Kidney (tissue), 13 donors: ENCODE measurements at regions not wholly inside any gene's neighbourhood (a gene's known extent, or its start where the extent isn't known, plus 50 kb on each side); places are given as distances from the start of the nearest gene placed in this dataset.

Source experiments
- DNase-seq, 5 donors: peaks; one replicate each; pipeline ENCODE4 v3.0.0-alpha.2; 2013 to 2020
- FAIRE-seq: peaks from 2 replicates; lab custom pipeline; 2012; peaks lifted over from hg19 to GRCh38; lab: Jason Lieb, UNC
- H3K27ac ChIP-seq, 2 donors: one replicate each; pipeline ENCODE4 v1.7.0; 2013; ENCODE audit warnings: low read depth in 2 of 2, low read length in 2 of 2, inconsistent platforms in 1 of 2
- H3K27me3 ChIP-seq: one replicate; pipeline ENCODE4 v1.7.1; 2013; ENCODE audit warnings: low read length, inconsistent platforms; ENCODE audit not compliant: control insufficient read depth, insufficient read depth
- H3K36me3 ChIP-seq, 3 donors: one replicate each; pipeline versions ENCODE4 v1.7.0 to v1.7.1; 2013; ENCODE audit warnings: low read length in 3 of 3, control low read depth in 1 of 3, inconsistent platforms in 1 of 3; ENCODE audit not compliant: insufficient read depth in 3 of 3, control insufficient read depth in 2 of 3
- H3K4me1 ChIP-seq, 3 donors: one replicate each; pipeline versions ENCODE4 v1.7.0 to v1.7.1; 2013; ENCODE audit warnings: low read length in 3 of 3, inconsistent platforms in 1 of 3, low read depth in 1 of 3; ENCODE audit not compliant: control insufficient read depth in 2 of 3, insufficient read depth in 2 of 3
- H3K4me3 ChIP-seq, 3 donors: one replicate each; pipeline versions ENCODE4 v1.7.0 to v1.8.1; 2013; ENCODE audit warnings: low read length in 3 of 3, control low read depth in 1 of 3, inconsistent platforms in 1 of 3
- H3K9ac ChIP-seq, 3 donors: one replicate each; pipeline versions ENCODE4 v1.7.0 to v1.7.1; 2013; ENCODE audit warnings: low read length in 3 of 3, control low read depth in 1 of 3, inconsistent platforms in 1 of 3
- H3K9me3 ChIP-seq, 3 donors: one replicate each; pipeline versions ENCODE4 v1.7.0 to v1.7.1; 2013; ENCODE audit warnings: low read length in 3 of 3, control low read depth in 1 of 3, inconsistent platforms in 1 of 3; ENCODE audit not compliant: control insufficient read depth in 2 of 3, insufficient read depth in 1 of 3
- intact Hi-C: fragments of 100-400 bp; cut with DNase I; formaldehyde crosslinking; loops from one replicate; pipeline ENCODE4 v1.11.1; 2022
- TF ChIP-seq, protein P1 (sequence below): IDR thresholded peaks from 3 replicates; pipeline ENCODE4 v1.5.1; 2012; ENCODE audit warnings: mild to moderate bottlenecking, moderate library complexity, borderline replicate concordance; ENCODE audit not compliant: insufficient read depth; ENCODE audit errors: extremely low read depth
- donor health status: control.
- donor health status: control.
- donor health status: control.
- donor health status: control.
- donor health status: control.
- donor health status: DM: yes; HTN: yes; CAD: no.
- donor health status: Normal renal cell carcinoma (clear cell type).

DNA sequence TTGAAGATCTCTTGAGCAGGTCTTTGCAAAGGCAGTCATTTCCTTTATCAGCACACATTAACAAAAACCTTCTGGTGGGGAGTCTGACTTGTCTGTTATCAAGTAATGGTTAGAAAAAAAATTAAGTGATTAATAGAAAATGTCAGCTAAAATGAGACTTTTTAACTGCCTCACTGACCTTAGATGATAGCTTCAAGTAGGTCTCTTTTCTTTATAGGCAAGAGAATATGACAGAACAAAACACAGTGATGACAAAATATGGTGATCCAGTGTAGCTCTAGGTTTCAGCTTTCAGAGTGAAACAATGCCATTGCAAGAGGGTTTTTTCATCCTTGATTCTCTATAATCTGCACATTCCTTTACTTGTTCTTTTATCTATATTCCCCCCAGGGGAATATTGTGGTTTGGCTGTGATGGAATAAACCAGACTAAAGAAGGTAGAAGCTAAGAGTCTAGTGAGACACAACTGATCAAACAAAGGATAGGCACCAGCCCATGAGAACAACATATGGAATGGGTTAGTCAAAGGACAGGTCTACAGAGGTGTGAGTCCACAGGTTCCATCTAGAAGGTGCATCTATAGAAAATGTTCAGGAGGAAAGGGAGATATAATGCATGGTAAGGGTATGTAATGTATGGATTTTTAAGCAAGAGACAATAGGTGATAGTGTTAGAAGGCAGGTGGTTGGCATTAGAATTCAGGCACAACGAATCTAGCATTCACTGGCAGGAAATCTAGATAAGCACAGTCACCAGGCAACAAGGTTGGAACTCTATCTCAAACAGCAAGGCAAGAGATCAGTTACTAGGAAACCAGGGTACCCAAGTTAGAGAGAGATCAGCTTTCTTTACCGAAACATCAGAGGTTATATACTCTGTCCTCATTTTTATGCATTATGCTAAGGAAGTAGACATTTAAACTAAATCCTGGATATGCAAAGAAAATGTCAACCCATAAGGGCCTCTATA, 228.9 kb upstream of the SMLR1 start:
- DNase-seq (peak in 1 of 5 donors; percentile 7), FAIRE-seq (no peak)
- Histone ChIP-seq H3K36me3 (no peaks in the 10 kb centered on the region), H3K4me1 (peaks cover 0 to 2% (median 0%) of the 10 kb centered on the region in 3 donors), H3K27me3 (no peaks in the 10 kb centered on the region), H3K9ac (no peak overlapping the region), H3K27ac (no peak overlapping the region), H3K4me3 (no peak overlapping the region), H3K9me3 (no peaks in the 10 kb centered on the region)
- TF ChIP-seq, protein P1, sequence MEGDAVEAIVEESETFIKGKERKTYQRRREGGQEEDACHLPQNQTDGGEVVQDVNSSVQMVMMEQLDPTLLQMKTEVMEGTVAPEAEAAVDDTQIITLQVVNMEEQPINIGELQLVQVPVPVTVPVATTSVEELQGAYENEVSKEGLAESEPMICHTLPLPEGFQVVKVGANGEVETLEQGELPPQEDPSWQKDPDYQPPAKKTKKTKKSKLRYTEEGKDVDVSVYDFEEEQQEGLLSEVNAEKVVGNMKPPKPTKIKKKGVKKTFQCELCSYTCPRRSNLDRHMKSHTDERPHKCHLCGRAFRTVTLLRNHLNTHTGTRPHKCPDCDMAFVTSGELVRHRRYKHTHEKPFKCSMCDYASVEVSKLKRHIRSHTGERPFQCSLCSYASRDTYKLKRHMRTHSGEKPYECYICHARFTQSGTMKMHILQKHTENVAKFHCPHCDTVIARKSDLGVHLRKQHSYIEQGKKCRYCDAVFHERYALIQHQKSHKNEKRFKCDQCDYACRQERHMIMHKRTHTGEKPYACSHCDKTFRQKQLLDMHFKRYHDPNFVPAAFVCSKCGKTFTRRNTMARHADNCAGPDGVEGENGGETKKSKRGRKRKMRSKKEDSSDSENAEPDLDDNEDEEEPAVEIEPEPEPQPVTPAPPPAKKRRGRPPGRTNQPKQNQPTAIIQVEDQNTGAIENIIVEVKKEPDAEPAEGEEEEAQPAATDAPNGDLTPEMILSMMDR: no peak
- intact Hi-C loops: no loop called here

DNA sequence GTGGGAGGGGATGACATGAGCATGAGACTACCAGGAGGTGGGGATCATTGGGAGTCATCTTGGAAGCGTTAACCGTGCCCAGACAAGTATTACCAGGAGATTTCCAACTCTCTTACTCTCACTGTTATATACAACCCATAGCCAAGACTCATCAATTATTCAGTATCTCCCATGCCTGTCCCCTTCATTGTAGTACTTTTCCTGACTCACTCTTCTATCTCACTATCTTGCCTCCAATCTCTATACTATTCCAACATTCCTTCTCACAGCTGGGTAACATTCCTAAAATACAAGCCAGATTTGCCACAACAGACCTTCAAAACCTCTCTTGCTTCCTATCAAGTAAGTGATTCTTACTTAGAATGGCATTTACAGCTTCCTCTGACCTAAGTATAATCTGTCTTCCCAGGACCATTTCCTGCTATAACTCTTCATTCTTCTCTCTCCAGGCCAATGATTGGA, 226.3 kb upstream of the SMLR1 start:
- Histone ChIP-seq H3K36me3 (no peaks in the 10 kb centered on the region), H3K27me3 (no peaks in the 10 kb centered on the region), H3K4me3 (no peak overlapping the region), H3K9ac (no peak overlapping the region), H3K27ac (no peak overlapping the region), H3K9me3 (no peaks in the 10 kb centered on the region), H3K4me1 (peaks cover 0 to 5% (median 0%) of the 10 kb centered on the region in 3 donors)
- DNase-seq (peak in 1 of 5 donors; percentile 27), FAIRE-seq (no peak)
- intact Hi-C loops: no loop called here
- TF ChIP-seq, protein P1: no peak

DNA sequence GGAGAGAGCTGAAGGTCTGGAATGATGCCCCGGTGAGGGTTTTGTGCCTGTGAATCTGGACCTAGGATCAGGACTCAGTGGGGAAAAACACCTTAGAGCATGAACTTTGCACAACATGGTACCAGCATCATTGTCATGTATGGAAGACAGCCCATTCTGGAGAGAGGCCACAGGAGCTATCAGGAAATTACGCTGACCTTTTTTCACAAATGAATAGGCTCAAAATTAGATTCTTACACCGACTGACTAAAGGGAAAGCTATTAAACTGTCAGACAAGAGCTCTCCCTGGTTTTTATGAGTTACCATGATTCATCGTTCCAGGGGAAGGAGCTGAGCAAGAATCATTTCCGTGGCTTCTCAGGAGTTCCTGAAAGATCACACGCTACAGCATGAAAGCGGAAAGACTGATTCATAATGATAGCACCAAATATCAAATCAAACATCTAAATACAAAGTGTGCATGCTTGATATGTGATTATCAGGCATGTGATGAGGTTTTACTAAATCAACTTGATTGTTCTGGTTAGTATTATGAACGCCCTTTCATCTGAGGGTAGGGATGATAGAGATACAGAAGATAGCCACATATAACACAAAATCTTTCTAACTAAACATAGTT, 224.9 kb upstream of the SMLR1 start:
- TF ChIP-seq, protein P1: no peak
- H3K9ac ChIP-seq: no peak overlapping the region
- DNase-seq: peak in 2 of 5 donors; percentile 65 to 67
- no peaks in the 10 kb centered on the region for H3K27me3 ChIP-seq
- intact Hi-C loops: no loop called here
- H3K27ac ChIP-seq: peak overlapping the region in 1 of 2 donors; percentile 28
- H3K4me1 ChIP-seq: peaks cover 0 to 5% (median 0%) of the 10 kb centered on the region in 3 donors
- no peak overlapping the region for H3K4me3 ChIP-seq
- no peaks in the 10 kb centered on the region for H3K9me3 ChIP-seq
- no peak for FAIRE-seq
- H3K36me3 ChIP-seq: no peaks in the 10 kb centered on the region
